ENCODE measurements at regions not wholly inside any gene's neighbourhood (a gene's known extent, or its start where the extent isn't known, plus 50 kb on each side); places are given as distances from the start of the nearest gene placed in this dataset.

DNA sequence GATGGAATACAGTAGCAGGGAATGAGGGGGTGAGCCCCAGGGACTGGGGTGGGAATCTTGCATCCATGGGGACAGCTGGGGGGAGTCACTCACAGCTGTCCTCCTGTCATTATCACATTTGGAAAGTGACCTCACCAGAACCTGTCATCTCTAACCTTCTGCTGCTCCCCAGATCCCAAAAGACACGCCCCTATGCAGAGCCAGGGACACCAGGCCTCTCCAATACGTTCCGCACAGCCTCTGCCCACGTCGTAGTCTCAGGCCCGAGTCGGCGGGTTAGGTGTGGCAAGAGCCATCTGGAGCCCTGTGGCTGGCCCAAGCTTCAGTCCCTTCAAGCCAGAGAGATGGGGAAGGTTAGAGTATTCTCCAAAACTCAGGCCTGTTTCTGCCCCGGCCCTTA lies 214.3 kb downstream of the ENGASE start:
- Histone ChIP-seq H3K9me3 (no peaks in the 10 kb centered on the region), H3K36me3 (no peaks in the 10 kb centered on the region), H3K27ac (no peak overlapping the region), H3K4me3 (no peak overlapping the region), H3K4me1 (no peaks in the 10 kb centered on the region), H3K27me3 (ENCODE audit: low read depth) (peaks cover 35% of the 10 kb centered on the region)
- intact Hi-C loops (cut with DNase I), result no loop called here
- ATAC-seq, result no peak
- TF ChIP-seq, protein P1, sequence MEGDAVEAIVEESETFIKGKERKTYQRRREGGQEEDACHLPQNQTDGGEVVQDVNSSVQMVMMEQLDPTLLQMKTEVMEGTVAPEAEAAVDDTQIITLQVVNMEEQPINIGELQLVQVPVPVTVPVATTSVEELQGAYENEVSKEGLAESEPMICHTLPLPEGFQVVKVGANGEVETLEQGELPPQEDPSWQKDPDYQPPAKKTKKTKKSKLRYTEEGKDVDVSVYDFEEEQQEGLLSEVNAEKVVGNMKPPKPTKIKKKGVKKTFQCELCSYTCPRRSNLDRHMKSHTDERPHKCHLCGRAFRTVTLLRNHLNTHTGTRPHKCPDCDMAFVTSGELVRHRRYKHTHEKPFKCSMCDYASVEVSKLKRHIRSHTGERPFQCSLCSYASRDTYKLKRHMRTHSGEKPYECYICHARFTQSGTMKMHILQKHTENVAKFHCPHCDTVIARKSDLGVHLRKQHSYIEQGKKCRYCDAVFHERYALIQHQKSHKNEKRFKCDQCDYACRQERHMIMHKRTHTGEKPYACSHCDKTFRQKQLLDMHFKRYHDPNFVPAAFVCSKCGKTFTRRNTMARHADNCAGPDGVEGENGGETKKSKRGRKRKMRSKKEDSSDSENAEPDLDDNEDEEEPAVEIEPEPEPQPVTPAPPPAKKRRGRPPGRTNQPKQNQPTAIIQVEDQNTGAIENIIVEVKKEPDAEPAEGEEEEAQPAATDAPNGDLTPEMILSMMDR (IDR thresholded peaks at IDR 0.05), result no peak
- no peak for DNase-seq

DNA sequence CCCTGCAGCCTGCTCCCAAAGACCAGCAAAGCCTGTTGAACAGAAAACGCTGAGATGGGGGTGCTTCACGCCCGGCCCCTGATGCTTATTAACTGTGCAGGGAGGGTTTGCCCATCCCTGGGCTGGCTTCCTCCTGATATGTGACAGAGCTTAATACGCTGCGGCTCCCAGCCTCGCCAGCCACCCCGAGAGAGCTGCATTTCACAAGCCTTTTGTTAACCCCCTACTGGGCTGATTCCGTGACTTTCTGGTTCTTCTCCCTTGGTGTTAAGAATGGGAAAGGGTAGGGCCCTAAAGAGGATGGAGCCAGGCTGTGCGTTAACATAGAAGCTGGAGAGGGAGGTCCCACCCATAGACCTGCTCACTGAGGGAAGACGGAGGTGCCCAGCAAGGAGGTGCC lies 211.8 kb downstream of the ENGASE start:
- no peaks in the 10 kb centered on the region for H3K36me3 ChIP-seq
- intact Hi-C loops (cut with DNase I), result no loop called here
- ATAC-seq, result no peak
- H3K27me3 ChIP-seq (ENCODE audit: low read depth), result peaks cover 30% of the 10 kb centered on the region
- TF ChIP-seq, protein P1 (IDR thresholded peaks at IDR 0.05), result no peak
- DNase-seq, result no peak
- no peak overlapping the region for H3K4me3 ChIP-seq
- H3K27ac ChIP-seq, result no peak overlapping the region
- no peaks in the 10 kb centered on the region for H3K9me3 ChIP-seq
- no peaks in the 10 kb centered on the region for H3K4me1 ChIP-seq

DNA sequence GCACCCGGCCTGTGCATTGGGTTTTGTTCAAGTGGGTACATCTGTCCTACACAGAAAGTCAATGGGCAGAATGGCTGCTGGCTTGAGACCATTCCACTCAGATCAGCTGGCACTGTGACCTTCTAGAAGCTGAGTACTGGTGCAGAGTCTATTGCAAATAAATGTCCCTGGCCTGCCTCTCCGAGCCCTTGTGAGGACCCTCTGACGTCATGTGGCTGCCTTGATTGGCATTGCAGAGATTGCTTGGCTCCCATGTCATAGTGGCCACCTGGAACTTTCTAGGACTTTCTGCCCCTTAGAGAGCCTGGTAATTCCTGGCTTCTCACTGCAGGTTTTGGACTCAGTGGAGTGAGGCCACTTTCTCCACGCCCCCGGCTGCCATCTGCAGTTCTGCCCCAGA lies 211.3 kb downstream of the ENGASE start:
- intact Hi-C loops (cut with DNase I), result no loop called here
- no peaks in the 10 kb centered on the region for H3K36me3 ChIP-seq
- no peak overlapping the region for H3K4me3 ChIP-seq
- no peaks in the 10 kb centered on the region for H3K4me1 ChIP-seq
- ATAC-seq (no peak), DNase-seq (no peak)
- H3K27ac ChIP-seq, result no peak overlapping the region
- H3K9me3 ChIP-seq, result no peaks in the 10 kb centered on the region
- peaks cover 26% of the 10 kb centered on the region for H3K27me3 ChIP-seq (ENCODE audit: low read depth)
- TF ChIP-seq, protein P1 (IDR thresholded peaks at IDR 0.05), result no peak

DNA sequence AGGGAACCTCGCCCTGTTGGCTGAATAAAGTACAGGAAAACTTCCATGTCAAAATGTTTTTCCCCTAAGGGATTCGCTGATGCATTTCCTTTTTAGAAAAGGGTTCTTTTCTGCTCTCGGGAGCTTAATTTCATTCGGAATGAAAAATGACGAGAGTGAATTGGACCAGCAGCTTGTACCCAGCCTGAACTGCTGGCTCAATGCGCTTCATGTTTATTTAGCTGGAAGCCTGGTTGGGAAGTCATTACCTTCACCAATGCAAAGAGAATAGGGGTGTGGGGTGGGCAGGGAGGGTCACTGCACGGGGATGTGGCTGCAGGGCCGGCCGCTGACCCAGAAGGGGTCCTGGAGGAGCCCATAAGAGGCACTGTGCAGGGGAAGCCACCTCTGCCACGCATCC lies 207.7 kb downstream of the ENGASE start:
- ATAC-seq (no peak), DNase-seq (no peak)
- no peaks in the 10 kb centered on the region for H3K9me3 ChIP-seq
- no peak overlapping the region for H3K27ac ChIP-seq
- TF ChIP-seq, protein P1 (IDR thresholded peaks at IDR 0.05), result no peak
- no peaks in the 10 kb centered on the region for H3K36me3 ChIP-seq
- no peak overlapping the region for H3K4me3 ChIP-seq
- H3K4me1 ChIP-seq, result no peaks in the 10 kb centered on the region
- H3K27me3 ChIP-seq (ENCODE audit: low read depth), result peaks cover 9% of the 10 kb centered on the region
- intact Hi-C loops (cut with DNase I), result no loop called here

DNA sequence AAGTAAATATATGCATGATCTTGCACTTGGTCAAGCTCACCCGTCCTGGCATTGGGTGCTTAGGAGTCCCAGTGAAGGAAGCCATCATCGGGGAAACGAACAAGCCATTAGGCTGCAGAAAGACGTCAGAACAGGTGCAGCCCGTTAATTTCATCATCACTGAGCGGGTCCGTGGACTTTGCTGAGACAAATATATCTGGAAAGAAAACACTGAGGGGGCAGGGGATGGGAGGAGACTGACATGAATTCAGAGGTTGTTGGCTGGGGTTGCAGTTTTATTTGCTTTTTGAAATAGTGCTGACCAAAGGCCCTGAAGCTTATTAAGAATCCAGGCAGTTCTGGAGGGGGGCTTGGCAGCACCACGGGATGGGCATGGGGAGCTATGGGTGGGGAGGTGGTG lies 207.2 kb downstream of the ENGASE start:
- ATAC-seq (no peak), DNase-seq (no peak)
- H3K4me1 ChIP-seq, result no peaks in the 10 kb centered on the region
- H3K4me3 ChIP-seq, result no peak overlapping the region
- intact Hi-C loops (cut with DNase I), result no loop called here
- no peaks in the 10 kb centered on the region for H3K36me3 ChIP-seq
- TF ChIP-seq, protein P1 (IDR thresholded peaks at IDR 0.05), result no peak
- H3K27me3 ChIP-seq (ENCODE audit: low read depth), result peaks cover 6% of the 10 kb centered on the region
- H3K27ac ChIP-seq, result no peak overlapping the region
- no peaks in the 10 kb centered on the region for H3K9me3 ChIP-seq

All from lower lobe of right lung (tissue), 2 donors.